GM12878 (cell line): ENCODE measurements at regions not wholly inside any gene's neighbourhood (a gene's known extent, or its start where the extent isn't known, plus 50 kb on each side); places are given as distances from the start of the nearest gene placed in this dataset.

Experiments used
- ATAC-seq: fragments of 200-7000 bp; cut with Tn5 transposase; 3 replicates; pipeline ENCODE4 v1.9.1; 2020; ENCODE audit warnings: mild to moderate bottlenecking, moderate library complexity
- BruUV-seq: library from RNA; stranded (reverse); fragments of 400-500 nt; replicated peaks from 2 replicates; lab custom pipeline; 2021; lab: Mats Ljungman, UMichigan
- CTCF ChIA-PET: fragments of 300-600 bp; sonication (Branson Sonifier 250); formaldehyde crosslinking; extraction: SDS; loops from one replicate; lab custom pipeline; 2021; ENCODE audit warnings: inconsistent platforms; lab: Yijun Ruan, JAX
- POLR2A ChIA-PET: fragments of 350-600 bp; formaldehyde crosslinking; extraction: SDS; loops from one replicate; lab custom pipeline; 2021; ENCODE audit warnings: inconsistent platforms; lab: Charles Lee
- RAD21 ChIA-PET: fragments of 300-600 bp; sonication (Branson Sonifier 250); formaldehyde crosslinking; loops from one replicate; lab custom pipeline; 2023; ENCODE audit warnings: antibody characterized with exemption; ENCODE audit not compliant: unreplicated experiment; lab: Charles Lee
- SMC1A ChIA-PET: fragments of 300-600 bp; sonication (Branson Sonifier 250); formaldehyde crosslinking; loops from one replicate; lab custom pipeline; 2023; ENCODE audit not compliant: unreplicated experiment, uncharacterized antibody; lab: Charles Lee
- DNase-seq: peaks from one replicate; pipeline ENCODE4 v3.0.0-alpha.2; 2011; ENCODE audit warnings: low read depth, low spot score
- FAIRE-seq: peaks from 3 replicates; lab custom pipeline; 2011; peaks lifted over from hg19 to GRCh38; lab: Jason Lieb, UNC
- H2AFZ ChIP-seq: 2 replicates; pipeline ENCODE4 v1.6.0; 2011; ENCODE audit warnings: low read depth, low read length, control low read depth; ENCODE audit not compliant: control insufficient read depth
- H3K27ac ChIP-seq: 2 replicates; pipeline ENCODE4 v1.5.1; 2011; ENCODE audit warnings: control low read depth; ENCODE audit not compliant: control insufficient read depth, insufficient read depth
- H3K27me3 ChIP-seq, 2 experiments: replicated peaks in 1 of 2; 2 replicates each; pipeline versions ENCODE4 v1.6.0 to v1.6.1; 2011; ENCODE audit warnings: low read length in 1 of 2; ENCODE audit not compliant: control insufficient read depth in 2 of 2, insufficient read depth in 2 of 2
- H3K36me3 ChIP-seq, 2 experiments: 2 replicates each; pipeline ENCODE4 v1.5.1; 2011; ENCODE audit warnings: low read length in 1 of 2; ENCODE audit not compliant: control insufficient read depth in 2 of 2, insufficient read depth in 2 of 2
- H3K4me1 ChIP-seq: 2 replicates; pipeline ENCODE4 v1.6.1; 2011; ENCODE audit warnings: mild to moderate bottlenecking, low read length, moderate library complexity, mixed read lengths; ENCODE audit not compliant: control insufficient read depth, insufficient read depth
- H3K4me2 ChIP-seq: 2 replicates; pipeline ENCODE4 v1.6.0; 2011; ENCODE audit warnings: control low read depth; ENCODE audit not compliant: control insufficient read depth, insufficient read depth
- H3K4me3 ChIP-seq: fragments of 200-600 bp; sonication (generic); 2 replicates; pipeline ENCODE4 v1.5.1; 2016
- H3K79me2 ChIP-seq: 2 replicates; pipeline ENCODE4 v1.6.0; 2011; ENCODE audit warnings: low read length; ENCODE audit not compliant: control insufficient read depth, insufficient read depth
- H3K9ac ChIP-seq: 2 replicates; pipeline ENCODE4 v1.8.0; 2011; ENCODE audit warnings: low read length, control low read depth, mixed read lengths; ENCODE audit not compliant: control insufficient read depth, insufficient read depth
- H3K9me3 ChIP-seq: replicated peaks from 3 replicates; pipeline ENCODE4 v1.5.1; 2011; ENCODE audit warnings: mild to moderate bottlenecking, low read length; ENCODE audit not compliant: control insufficient read depth, insufficient read depth
- H4K20me1 ChIP-seq: 2 replicates; pipeline ENCODE4 v1.6.0; 2011; ENCODE audit not compliant: control insufficient read depth, insufficient read depth
- ASH2L ChIP-seq: fragments of 300-600, 200-600 bp; sonication (generic); IDR thresholded peaks from 2 replicates; pipeline ENCODE4 v1.6.1; 2017; ENCODE audit warnings: low read depth, mild to moderate bottlenecking, borderline replicate concordance
- CBFB ChIP-seq: IDR thresholded peaks from 2 replicates; pipeline ENCODE4 v1.6.1; 2016; ENCODE audit warnings: antibody characterized with exemption, low read depth
- LARP7 ChIP-seq: fragments of 450-650 bp; IDR thresholded peaks from 2 replicates; pipeline ENCODE4 v1.6.1; 2017; ENCODE audit warnings: mild to moderate bottlenecking
- MEF2A ChIP-seq: IDR thresholded peaks from 2 replicates; pipeline ENCODE4 v1.6.1; 2011; ENCODE audit warnings: low read depth, mild to moderate bottlenecking, low read length, moderate library complexity; ENCODE audit not compliant: insufficient read depth
- NFIC ChIP-seq: IDR thresholded peaks from 2 replicates; pipeline ENCODE4 v1.6.1; 2012; ENCODE audit warnings: low read depth, mild to moderate bottlenecking, inconsistent platforms, low read length, moderate library complexity
- NFYA ChIP-seq: IDR thresholded peaks from 2 replicates; pipeline ENCODE4 v1.6.1; 2011; ENCODE audit warnings: low read depth, mild to moderate bottlenecking, low read length, improper control_type of control experiment, borderline replicate concordance
- NRF1 ChIP-seq: conservative IDR thresholded peaks from 2 replicates; pipeline ENCODE4 v1.6.1; 2011; ENCODE audit warnings: mild to moderate bottlenecking, low read depth, low read length, improper control_type of control experiment
- POLR2AphosphoS5 ChIP-seq: IDR thresholded peaks from 2 replicates; pipeline ENCODE4 v1.6.1; 2011; ENCODE audit warnings: mild to moderate bottlenecking, low read length, inconsistent platforms
- RBBP5 ChIP-seq: fragments of 200-600 bp; sonication (generic); conservative IDR thresholded peaks from 2 replicates; pipeline ENCODE4 v1.6.1; 2016
- ZBED1 ChIP-seq: IDR thresholded peaks from 2 replicates; pipeline ENCODE4 v1.6.1; 2016; ENCODE audit warnings: borderline replicate concordance
- ZNF217 ChIP-seq: fragments of 450-650 bp; IDR thresholded peaks from 2 replicates; pipeline ENCODE4 v1.6.1; 2017; ENCODE audit warnings: antibody characterized with exemption, mild to moderate bottlenecking
- WGBS: methylation state at CpG from one replicate; pipeline ENCODE4 v1.1.6; 2016; ENCODE audit warnings: low lambda C conversion rate; ENCODE audit not compliant: insufficient replicate concordance, insufficient coverage; ENCODE audit errors: missing lambda C conversion rate; 5-methylcytosine and 5-hydroxymethylcytosine counted together
- in situ Hi-C: fragments of 300-500 bp; cut with MboI; formaldehyde crosslinking; loops from 9 replicates; pipeline ENCODE4 v1.14.3; 2018; ENCODE audit warnings: mixed read lengths
- intact Hi-C: fragments of 100-400 bp; cut with micrococcal nuclease; formaldehyde crosslinking; loops from one replicate; pipeline ENCODE4 v1.14.2; 2022; ENCODE audit not compliant: unreplicated experiment
- TF ChIP-seq, protein P1 (sequence below): fragments of 450-650 bp; formaldehyde crosslinking; IDR thresholded peaks from 2 replicates; pipeline ENCODE4 v1.4.0; 2020; ENCODE audit warnings: mild to moderate bottlenecking, moderate library complexity
- TF ChIP-seq, protein P2 (sequence below), 3 experiments: IDR thresholded peaks in 2 of 3; conservative IDR thresholded peaks in 1 of 3; 2 replicates each; pipeline ENCODE4 v1.5.1; 2011; ENCODE audit warnings: low read depth in 3 of 3, low read length in 3 of 3, mild to moderate bottlenecking in 3 of 3, control low read depth in 2 of 3, moderate library complexity in 2 of 3, inconsistent platforms in 1 of 3, mixed read lengths in 1 of 3; ENCODE audit not compliant: control insufficient read depth in 2 of 3, insufficient read depth in 1 of 3; ENCODE audit errors: extremely low read depth in 1 of 3
- TF ChIP-seq, protein P3 (sequence below): fragments of 150-350 bp; IDR thresholded peaks from 2 replicates; pipeline ENCODE4 v1.6.1; 2016; ENCODE audit warnings: low read depth, low read length

DNA sequence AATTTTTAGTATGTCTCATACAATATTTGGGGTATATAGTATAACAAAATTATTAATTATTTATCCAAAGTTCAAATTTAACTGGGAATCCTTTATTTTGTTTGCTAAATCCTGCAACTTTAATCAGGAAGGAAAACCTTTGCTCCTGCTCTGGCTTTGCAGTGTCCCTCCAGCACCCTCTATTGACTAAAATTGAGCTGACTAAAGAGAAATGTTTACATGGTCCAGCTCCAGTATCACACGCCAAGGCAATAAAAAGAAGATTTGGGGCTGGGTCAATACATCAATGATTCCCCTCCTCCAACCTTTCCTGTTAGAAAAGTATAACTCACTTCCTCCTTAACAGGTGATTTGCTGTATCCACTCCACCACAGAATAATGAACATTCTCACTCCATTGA lies 153.0 kb upstream of the LRRC4C start (continued):
- TF ChIP-seq, protein P1, sequence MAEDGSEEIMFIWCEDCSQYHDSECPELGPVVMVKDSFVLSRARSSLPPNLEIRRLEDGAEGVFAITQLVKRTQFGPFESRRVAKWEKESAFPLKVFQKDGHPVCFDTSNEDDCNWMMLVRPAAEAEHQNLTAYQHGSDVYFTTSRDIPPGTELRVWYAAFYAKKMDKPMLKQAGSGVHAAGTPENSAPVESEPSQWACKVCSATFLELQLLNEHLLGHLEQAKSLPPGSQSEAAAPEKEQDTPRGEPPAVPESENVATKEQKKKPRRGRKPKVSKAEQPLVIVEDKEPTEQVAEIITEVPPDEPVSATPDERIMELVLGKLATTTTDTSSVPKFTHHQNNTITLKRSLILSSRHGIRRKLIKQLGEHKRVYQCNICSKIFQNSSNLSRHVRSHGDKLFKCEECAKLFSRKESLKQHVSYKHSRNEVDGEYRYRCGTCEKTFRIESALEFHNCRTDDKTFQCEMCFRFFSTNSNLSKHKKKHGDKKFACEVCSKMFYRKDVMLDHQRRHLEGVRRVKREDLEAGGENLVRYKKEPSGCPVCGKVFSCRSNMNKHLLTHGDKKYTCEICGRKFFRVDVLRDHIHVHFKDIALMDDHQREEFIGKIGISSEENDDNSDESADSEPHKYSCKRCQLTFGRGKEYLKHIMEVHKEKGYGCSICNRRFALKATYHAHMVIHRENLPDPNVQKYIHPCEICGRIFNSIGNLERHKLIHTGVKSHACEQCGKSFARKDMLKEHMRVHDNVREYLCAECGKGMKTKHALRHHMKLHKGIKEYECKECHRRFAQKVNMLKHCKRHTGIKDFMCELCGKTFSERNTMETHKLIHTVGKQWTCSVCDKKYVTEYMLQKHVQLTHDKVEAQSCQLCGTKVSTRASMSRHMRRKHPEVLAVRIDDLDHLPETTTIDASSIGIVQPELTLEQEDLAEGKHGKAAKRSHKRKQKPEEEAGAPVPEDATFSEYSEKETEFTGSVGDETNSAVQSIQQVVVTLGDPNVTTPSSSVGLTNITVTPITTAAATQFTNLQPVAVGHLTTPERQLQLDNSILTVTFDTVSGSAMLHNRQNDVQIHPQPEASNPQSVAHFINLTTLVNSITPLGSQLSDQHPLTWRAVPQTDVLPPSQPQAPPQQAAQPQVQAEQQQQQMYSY (CRISPR knock-in tag): no peak
- no peak for TF ChIP-seq RBBP5
- no peak for TF ChIP-seq ZNF217
- TF ChIP-seq ASH2L: no peak
- no peak for TF ChIP-seq CBFB
- TF ChIP-seq, protein P2, sequence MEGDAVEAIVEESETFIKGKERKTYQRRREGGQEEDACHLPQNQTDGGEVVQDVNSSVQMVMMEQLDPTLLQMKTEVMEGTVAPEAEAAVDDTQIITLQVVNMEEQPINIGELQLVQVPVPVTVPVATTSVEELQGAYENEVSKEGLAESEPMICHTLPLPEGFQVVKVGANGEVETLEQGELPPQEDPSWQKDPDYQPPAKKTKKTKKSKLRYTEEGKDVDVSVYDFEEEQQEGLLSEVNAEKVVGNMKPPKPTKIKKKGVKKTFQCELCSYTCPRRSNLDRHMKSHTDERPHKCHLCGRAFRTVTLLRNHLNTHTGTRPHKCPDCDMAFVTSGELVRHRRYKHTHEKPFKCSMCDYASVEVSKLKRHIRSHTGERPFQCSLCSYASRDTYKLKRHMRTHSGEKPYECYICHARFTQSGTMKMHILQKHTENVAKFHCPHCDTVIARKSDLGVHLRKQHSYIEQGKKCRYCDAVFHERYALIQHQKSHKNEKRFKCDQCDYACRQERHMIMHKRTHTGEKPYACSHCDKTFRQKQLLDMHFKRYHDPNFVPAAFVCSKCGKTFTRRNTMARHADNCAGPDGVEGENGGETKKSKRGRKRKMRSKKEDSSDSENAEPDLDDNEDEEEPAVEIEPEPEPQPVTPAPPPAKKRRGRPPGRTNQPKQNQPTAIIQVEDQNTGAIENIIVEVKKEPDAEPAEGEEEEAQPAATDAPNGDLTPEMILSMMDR (IDR thresholded peaks at IDR 0.05 in 2 of 3, conservative IDR thresholded peaks at IDR 0.05 in 1 of 3; ENCODE audit: control insufficient read depth in 2 of 3, extremely low read depth in 1 of 3, insufficient read depth in 1 of 3, low read depth in 3 of 3, low read length in 3 of 3): peak in 2 of 3 experiments; percentile 9 to 31; a peak in 3 of 6 replicates

DNA sequence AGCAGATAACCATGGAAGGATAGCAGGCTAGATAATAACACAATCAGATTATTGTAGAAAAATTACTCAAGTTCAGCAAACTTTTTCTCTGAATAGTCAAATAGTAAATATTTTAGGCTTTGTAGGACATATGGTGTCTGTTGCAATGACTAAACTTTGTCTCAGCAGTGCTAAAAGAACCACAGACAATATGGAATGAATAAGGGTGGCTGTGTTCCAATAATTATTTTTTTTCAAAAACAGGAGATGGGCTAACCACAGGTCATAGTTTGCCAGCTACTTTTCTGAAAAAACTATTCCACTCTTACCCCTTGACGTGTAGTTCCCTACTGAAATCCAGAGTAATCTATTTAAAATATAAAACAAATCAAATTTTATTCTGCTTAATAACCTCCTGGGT lies 153.9 kb upstream of the LRRC4C start:
- RAD21 ChIA-PET: interaction anchor here (1.2 to 1.5 kb wide), 2 partner anchors 114 to 153 kb away, joined by 3 to 10 read pairs; partner anchors contain the start of gene LRRC4C
- no TSS peak for BruUV-seq
- SMC1A ChIA-PET: interaction anchor here (2.2 kb wide), 1 partner anchor 153 kb away, joined by 9 read pairs; no protein-coding TSS in a partner anchor
- H3K4me2 ChIP-seq: no peak overlapping the region
- H3K27me3 ChIP-seq: no peaks in the 10 kb centered on the region
- H4K20me1 ChIP-seq: no peaks in the 10 kb centered on the region
- DNase-seq (no peak), ATAC-seq (no peak), FAIRE-seq (no peak)
- intact Hi-C loops (loop anchor here (5.0 kb wide), 1 partner anchor 151 kb away; no protein-coding TSS in a partner anchor), in situ Hi-C loops (no loop called here)
- H3K27ac ChIP-seq: no peak overlapping the region
- WGBS: 0% methylated on average over 1 of the region's 1 CpG
- H3K4me3 ChIP-seq: no peak overlapping the region
- H3K9ac ChIP-seq: no peak overlapping the region
- no peaks in the 10 kb centered on the region for H3K79me2 ChIP-seq
- no peaks in the 10 kb centered on the region for H3K4me1 ChIP-seq
- POLR2A ChIA-PET: no interaction called here
- CTCF ChIA-PET: interaction anchor here (0.6 to 2.5 kb wide), 5 partner anchors 96 to 911 kb away, joined by 3 to 14 read pairs (median 3); no protein-coding TSS in a partner anchor
- H3K9me3 ChIP-seq: no peaks in the 10 kb centered on the region
- no peak overlapping the region for H2AFZ ChIP-seq
- H3K36me3 ChIP-seq: no peaks in the 10 kb centered on the region
- TF ChIP-seq ZBED1: no peak
- TF ChIP-seq NFIC: no peak
- TF ChIP-seq NFYA: no peak
- TF ChIP-seq, protein P3, sequence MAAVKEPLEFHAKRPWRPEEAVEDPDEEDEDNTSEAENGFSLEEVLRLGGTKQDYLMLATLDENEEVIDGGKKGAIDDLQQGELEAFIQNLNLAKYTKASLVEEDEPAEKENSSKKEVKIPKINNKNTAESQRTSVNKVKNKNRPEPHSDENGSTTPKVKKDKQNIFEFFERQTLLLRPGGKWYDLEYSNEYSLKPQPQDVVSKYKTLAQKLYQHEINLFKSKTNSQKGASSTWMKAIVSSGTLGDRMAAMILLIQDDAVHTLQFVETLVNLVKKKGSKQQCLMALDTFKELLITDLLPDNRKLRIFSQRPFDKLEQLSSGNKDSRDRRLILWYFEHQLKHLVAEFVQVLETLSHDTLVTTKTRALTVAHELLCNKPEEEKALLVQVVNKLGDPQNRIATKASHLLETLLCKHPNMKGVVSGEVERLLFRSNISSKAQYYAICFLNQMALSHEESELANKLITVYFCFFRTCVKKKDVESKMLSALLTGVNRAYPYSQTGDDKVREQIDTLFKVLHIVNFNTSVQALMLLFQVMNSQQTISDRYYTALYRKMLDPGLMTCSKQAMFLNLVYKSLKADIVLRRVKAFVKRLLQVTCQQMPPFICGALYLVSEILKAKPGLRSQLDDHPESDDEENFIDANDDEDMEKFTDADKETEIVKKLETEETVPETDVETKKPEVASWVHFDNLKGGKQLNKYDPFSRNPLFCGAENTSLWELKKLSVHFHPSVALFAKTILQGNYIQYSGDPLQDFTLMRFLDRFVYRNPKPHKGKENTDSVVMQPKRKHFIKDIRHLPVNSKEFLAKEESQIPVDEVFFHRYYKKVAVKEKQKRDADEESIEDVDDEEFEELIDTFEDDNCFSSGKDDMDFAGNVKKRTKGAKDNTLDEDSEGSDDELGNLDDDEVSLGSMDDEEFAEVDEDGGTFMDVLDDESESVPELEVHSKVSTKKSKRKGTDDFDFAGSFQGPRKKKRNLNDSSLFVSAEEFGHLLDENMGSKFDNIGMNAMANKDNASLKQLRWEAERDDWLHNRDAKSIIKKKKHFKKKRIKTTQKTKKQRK: no peak
- TF ChIP-seq POLR2AphosphoS5: no peak
- no peak for TF ChIP-seq MEF2A
- no peak for TF ChIP-seq NRF1
- TF ChIP-seq LARP7: no peak
